ENCODE measurements at regions not wholly inside any gene's neighbourhood (a gene's known extent, or its start where the extent isn't known, plus 50 kb on each side); places are given as distances from the start of the nearest gene placed in this dataset.

DNA sequence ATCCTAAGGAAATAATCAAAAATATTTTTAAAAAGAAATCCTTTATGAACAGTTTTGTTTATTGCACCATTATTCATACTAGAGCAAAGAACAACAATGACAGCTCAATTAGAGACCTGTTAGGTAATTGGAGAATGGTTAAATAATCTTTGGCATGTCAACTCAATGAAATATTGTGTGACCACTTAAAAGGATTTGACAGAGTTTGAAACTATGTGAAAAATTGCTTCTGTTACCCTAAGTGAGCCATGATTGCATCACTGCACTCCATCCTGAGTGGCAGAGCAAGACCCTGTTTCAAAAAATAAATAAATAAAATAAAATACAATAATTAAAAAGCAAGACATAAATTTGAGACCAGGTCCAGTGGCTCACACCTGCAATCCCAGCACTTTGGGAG, 66.1 kb upstream of the ATP8B1 start:
- TF ChIP-seq TAF1 (IDR thresholded peaks at IDR 0.05; ENCODE audit: low read depth, low read length) (no peak), POLR2AphosphoS5 (IDR thresholded peaks at IDR 0.05; ENCODE audit: low read depth, low read length) (no peak), POLR2A (IDR thresholded peaks at IDR 0.05; ENCODE audit: low read depth, low read length) (no peak), POU2F2 (IDR thresholded peaks at IDR 0.05; ENCODE audit: low read depth, low read length) (no peak), SPI1 (IDR thresholded peaks at IDR 0.05; ENCODE audit: low read depth, low read length) (no peak), PAX5 (IDR thresholded peaks at IDR 0.05; ENCODE audit: insufficient read depth, low read length, severe bottlenecking) (no peak)
